ENCODE measurements at regions not wholly inside any gene's neighbourhood (a gene's known extent, or its start where the extent isn't known, plus 50 kb on each side); places are given as distances from the start of the nearest gene placed in this dataset.

DNA sequence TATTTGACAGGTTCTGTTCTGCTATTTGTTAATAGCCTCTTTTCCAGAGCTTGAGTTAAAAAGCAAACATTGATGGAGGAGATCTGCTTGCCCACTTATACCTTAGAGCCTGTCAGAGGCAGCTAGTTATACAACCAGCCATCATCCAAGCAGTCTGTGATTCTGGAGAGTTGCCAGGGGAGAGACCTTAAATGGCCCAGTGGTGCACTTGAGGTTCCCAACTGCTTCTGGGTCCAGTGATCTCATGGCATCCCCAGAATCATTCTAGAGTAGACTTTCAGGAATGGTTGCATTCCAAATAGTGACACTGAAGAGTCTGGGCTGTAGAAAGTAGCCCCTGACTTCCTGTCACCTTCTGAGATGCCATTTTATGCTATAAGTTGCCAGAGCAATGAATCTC, 160.7 kb downstream of the FHIP1A start:
- TF ChIP-seq, protein P1, sequence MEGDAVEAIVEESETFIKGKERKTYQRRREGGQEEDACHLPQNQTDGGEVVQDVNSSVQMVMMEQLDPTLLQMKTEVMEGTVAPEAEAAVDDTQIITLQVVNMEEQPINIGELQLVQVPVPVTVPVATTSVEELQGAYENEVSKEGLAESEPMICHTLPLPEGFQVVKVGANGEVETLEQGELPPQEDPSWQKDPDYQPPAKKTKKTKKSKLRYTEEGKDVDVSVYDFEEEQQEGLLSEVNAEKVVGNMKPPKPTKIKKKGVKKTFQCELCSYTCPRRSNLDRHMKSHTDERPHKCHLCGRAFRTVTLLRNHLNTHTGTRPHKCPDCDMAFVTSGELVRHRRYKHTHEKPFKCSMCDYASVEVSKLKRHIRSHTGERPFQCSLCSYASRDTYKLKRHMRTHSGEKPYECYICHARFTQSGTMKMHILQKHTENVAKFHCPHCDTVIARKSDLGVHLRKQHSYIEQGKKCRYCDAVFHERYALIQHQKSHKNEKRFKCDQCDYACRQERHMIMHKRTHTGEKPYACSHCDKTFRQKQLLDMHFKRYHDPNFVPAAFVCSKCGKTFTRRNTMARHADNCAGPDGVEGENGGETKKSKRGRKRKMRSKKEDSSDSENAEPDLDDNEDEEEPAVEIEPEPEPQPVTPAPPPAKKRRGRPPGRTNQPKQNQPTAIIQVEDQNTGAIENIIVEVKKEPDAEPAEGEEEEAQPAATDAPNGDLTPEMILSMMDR (IDR thresholded peaks at IDR 0.05): no peak
- no peak for TF ChIP-seq POLR2A (IDR thresholded peaks at IDR 0.05)
